Stimulated activated CD4-positive, alpha-beta T cell treated with anti-CD3 and anti-CD28 coated beads, Interleukin-15, amount 100 ng/mL, for 24 hours (primary cell): ENCODE measurements at regions not wholly inside any gene's neighbourhood (a gene's known extent, or its start where the extent isn't known, plus 50 kb on each side); places are given as distances from the start of the nearest gene placed in this dataset.

ENCODE experiments used
- DNase-seq: peaks from one replicate; pipeline ENCODE4 v3.0.0-alpha.2; 2020

- no peak for DNase-seq
These were observed 119.7 kb upstream of the PJA2 start for GRCh38 chr5:109529520-109529919.

DNA sequence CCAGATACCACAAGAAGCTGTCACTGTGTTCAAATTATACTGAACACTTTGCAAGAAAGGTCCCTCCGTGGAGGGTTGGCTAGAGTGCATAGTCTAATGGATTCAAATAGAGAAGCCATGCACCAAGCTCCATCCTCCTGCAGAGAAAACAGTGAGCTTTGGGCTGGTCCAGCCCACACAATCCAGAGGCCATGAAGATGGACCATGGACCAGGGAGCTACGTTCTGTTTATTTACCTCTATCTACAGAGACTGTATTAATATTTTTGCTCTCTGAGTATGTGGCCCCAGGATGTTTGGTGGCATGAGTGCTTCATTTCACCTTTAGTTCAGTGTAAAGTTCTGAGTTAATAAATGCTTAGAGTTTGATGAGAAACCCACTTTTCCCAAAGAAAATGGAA, 114.8 kb upstream of the PJA2 start:
- DNase-seq: no peak

- DNase-seq: no peak
These were observed 114.3 kb upstream of the PJA2 start for GRCh38 chr5:109524026-109524425.

DNA sequence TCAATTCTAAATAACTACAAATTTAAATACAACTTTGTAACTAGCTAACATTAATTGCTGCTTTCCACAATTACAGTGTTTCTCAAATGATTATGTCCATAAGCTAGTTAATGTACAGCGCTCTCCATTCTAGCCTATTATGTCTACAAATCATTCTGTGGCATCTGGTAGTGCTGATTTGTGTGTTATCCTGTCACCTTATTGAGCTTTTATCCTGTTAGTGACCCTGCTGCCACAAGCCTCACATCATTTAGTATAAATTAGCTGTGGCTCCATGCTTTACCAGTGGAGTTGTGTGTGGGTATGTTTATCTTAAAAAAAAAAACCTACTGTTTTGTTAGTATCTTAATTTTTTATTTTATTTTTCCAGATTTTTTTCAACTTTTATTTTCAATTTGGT, 112.6 kb upstream of the PJA2 start:
- DNase-seq: no peak

GRCh38 chr5:109519416-109519815, 109.6 kb upstream of the PJA2 start:
- DNase-seq: no peak

GRCh38 chr5:109516390-109516789, 106.6 kb upstream of the PJA2 start:
- no peak for DNase-seq

DNA sequence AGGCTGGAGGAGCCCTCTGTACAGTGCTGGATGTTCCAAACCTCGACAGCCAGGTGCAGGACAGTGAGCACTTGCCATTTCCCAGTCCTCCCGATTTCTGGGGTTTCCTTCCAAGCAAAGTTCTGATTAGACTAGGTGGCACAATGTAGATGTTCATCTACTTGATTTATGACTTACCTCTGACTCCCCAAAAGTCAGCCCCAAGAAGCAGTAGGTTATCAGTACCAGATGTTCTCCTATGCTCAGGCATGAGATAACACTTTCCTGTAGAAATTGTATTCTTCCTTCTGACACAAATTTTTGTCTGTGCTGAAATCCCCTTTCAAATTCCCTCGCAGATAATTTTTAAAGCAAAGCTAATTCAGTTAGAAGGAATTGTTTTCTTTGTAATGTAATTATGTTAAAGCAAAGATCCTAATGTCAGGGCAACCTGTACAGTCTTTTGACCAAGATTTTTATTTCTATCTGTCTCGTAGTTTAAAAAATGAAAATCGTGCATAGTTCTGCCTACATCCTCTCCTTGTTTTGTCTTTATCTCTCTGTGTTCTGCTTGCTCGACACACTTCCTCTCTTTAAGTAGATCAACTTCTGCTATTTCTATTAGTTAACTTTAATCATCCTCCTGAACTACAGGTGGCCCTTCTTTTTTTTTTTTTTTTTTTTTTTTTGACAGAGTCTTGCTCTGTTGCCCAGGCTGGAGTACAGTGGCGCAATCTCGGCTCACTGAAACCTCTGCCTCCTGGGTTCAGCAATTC, 102.4 kb upstream of the PJA2 start:
- no peak for DNase-seq

DNA sequence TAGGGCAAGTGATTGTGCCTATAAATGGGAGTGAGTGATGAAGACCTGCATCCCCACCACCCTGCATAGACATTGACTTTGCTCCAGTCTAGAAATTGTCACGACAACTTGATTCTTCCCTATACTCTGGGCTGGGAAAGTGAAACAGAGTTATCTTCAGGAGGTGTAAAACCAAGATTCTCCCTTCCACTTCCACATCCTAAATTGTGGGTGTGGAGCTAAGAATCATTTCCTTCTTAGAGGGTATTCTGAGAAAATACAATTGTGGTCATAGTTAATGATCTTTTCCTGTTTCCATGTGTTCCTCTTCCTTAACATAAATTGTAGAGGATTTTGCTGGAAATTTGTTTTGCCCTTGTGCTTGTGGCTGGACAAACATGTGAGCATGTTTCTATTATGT, 96.8 kb upstream of the PJA2 start:
- DNase-seq: no peak

DNA sequence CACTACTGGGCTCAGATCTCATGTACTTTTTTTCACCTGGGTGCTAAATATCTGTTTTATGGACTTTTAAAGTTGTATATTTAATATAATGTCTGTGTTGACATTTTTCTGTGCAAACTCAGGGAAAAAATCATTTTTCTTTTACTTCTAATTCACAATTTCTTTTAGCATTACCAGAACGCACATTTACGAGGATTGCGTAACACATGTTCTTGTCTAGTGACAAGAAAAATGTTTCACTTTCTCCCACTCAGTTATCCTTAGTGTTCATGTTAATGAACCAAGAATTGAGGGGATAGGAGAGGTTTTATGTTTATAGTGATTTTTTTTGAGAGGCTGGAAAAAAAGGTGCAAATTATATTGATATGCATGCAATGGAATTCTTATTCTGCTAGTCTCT, 86.3 kb upstream of the PJA2 start:
- no peak for DNase-seq

DNA sequence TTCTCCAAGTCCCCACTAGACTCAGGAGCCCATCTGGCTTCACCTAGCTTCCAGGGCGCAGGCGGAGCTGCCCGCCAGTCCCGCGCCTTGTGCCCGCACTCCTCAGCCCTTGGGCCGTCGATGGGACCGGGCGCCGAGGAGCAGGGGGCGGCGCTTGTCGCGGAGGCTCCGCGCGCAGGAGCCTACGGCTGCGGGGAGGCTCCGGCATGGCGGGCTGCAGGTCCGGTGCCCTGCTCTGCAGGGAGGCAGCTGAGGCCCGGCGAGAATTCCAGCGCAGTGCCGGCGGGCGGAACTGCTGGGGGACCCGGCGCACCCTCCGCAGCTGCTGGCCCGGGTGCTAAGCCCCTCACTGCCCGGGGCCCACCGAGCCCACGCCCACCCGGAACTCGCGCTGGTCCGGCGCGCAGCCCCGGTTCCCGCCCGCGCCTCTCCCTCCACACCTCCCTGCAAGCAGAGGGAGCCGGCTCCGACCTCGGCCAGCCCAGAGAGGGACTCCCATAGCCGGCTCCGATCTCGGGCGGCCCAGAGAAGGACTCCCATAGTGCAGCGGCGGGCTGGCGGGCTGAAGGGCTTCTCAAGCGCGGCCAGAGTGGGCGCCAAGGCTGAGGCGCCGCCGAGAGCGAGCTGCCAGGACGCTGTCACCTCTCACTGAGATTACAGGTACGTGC, 78.1 kb upstream of the PJA2 start:
- no peak for DNase-seq

- no peak for DNase-seq
These were observed 76.5 kb upstream of the PJA2 start for GRCh38 chr5:109486200-109486804.

DNA sequence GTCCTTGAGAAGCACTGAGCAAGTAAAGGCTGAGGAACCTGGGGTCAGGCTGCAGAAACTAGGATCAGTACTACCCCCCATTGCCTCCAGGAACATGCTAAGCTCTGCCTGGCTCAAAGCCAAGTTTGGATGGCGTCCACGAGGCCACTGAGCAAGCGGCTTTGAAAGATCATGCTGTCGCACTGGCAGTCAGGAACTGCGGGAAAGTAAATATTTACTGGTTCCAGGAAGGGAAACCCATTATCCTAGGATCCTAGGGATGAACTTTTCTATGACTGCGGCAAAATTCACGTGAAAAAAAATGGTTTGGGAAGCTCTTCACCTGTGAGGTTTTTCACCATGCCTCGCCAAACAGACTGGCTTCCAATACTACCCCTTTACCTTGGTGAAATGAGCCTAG, 75.3 kb upstream of the PJA2 start:
- DNase-seq: peak; percentile 4

GRCh38 chr5:109484597-109484996, 74.8 kb upstream of the PJA2 start:
- no peak for DNase-seq

DNA sequence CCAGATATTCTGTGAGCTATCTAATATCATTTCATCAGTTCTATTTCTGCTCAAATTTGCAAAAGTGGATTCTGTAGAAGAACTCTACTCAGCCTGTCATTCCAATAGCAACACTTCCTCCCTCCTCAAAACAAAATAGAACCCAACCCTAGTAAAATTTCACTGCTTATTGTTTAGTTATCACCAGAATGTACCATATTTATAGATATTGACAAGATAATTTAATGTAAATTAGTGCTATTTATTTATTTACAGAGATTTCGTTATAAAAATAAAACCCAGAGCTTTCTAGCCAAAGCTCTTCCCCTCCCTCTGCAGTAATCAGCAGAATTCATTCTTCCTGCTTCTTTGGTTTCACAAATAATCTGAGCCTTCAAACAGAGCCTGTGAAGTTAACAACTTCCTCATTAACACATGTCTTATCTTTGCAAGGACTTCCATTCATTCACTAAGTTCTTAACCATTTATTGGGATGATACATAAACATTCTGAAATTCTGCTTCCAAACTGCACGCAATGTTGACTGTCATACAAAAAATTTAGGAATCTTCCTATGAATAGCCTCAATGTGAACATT, 73.7 kb upstream of the PJA2 start:
- no peak for DNase-seq

DNA sequence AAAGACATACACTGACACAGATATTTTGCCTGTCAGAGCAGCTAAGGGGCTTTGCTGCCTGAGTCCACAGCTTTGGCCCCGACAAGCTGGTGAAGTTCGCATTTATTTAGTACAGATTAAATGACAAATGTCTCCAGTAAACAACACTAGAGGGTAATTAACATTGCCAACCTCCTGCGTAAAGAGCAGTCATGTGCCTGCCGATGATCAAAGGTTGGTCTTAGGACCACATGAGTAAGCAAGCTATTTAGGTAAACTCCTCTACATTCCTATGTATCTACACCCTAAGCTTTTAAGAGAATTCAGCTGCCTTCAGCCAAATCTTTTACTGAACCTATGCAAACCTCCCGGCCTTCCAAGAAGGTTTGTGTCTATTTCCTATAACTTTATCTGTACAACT, 73.0 kb upstream of the PJA2 start:
- DNase-seq: no peak

GRCh38 chr5:109479260-109479860, 69.6 kb upstream of the PJA2 start:
- DNase-seq: no peak

GRCh38 chr5:109478830-109479229, 69.1 kb upstream of the PJA2 start:
- DNase-seq: no peak

DNA sequence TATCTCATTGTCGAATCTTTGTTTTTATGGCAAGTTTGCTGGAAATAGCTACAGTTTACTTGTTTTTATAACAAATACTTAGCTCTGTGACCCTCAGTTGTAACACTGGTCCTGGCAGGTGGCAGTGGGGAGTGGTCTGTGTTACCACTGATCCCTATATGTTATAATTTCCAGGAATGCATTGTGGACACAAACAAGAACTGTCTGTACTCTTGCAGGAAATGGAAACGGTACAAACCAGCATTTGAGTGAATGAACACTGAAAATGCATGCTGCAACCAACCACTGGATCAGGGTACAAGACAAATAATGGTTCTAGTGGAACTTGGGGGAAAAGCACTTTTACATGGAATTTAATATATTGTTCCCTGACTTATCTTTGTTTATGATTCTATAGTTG, 66.5 kb upstream of the PJA2 start:
- DNase-seq: no peak

- DNase-seq: no peak
These were observed 60.3 kb upstream of the PJA2 start for GRCh38 chr5:109469896-109470662.

- DNase-seq: peak; percentile 83
These were observed 59.1 kb upstream of the PJA2 start for GRCh38 chr5:109468737-109469420.

DNA sequence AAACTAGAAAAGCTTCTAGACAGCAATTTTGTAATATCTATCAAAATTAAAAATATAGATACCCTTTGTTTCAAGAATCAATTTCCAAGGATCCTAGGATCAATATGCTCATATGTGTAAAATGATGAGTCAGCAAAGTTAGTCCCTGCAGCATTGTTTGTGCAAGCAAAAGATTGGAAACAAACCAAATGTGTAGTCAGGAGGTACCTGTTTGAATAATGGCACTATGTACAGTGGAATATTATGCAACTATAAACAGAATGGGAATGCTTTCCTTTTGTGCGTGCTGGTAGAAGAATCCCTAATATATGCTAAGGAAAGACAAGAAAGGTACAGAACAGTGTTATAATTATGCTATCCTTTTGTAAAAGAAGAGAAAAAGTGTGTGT, 58.5 kb upstream of the PJA2 start:
- DNase-seq: no peak

GRCh38 chr5:109467058-109467457, 57.3 kb upstream of the PJA2 start:
- no peak for DNase-seq
